M059J (cell line): ENCODE measurements at regions not wholly inside any gene's neighbourhood (a gene's known extent, or its start where the extent isn't known, plus 50 kb on each side); places are given as distances from the start of the nearest gene placed in this dataset.
"Not testable (repeated sequence)": the region's sequence is repeated elsewhere in the genome, so short reads cannot be mapped to it uniquely, and the experiment has no call there.

ENCODE experiments used
- DNase-seq: peaks from one replicate; pipeline ENCODE4 v3.0.0-alpha.2; 2012; ENCODE audit warnings: low read depth

DNA sequence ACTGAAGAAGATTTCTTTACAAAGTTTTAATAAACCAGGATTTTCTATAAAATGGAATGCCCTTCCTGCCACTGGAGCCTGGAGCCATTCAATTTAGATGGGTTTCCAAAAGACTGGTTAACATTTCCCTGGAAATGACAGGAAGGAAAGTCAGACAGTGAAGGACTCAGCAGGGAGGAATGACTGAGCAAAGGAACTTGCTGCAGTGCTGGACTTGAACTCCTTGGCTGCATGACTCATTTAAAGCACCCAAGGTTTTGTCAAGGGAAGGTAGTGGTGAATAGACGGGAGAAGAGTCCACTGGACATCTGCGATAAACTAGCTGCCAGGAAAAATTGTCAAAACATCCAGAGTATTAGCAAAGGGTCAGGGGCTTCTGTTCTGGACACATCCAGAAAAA lies 163.8 kb upstream of the SLC28A3 start:
- no peak for DNase-seq

DNA sequence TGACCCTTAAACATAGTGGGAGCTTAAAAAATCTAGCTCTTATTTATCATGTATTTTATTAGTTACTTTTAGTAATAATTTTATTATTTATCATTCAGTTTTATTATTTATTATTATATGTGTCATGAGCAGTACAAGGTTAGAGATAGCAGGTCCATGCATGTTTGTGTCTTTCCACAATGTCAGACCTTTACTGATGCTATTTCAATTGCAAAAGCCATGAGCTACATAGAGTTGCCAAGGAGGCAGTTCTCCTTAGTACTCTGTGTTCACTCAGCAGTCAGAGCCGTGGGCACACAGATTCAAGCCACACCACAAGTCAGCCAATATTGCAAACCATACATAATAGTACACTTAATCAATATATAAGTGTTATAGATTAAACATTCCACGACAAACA lies 157.9 kb upstream of the NTRK2 start:
- no peak for DNase-seq

DNA sequence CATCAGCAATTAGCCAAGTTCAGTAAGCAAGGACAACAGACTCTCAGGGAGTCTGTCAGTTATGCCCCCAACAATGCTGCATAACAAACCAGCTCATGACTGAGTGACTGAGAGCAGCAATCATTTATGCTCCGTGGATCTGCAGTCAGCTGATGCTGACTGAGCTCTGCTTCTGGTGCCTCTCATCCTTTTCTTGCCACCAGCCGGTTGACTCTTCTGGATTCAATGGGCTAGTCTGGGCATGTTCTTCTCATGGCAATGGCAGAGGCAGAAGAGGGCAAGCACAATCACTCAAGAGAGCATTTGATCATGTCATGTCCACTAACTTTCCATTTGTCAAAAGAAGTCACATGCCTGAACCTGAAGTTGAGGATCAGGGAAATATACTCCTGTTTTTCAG lies 157.0 kb upstream of the NTRK2 start:
- DNase-seq, result no peak

DNA sequence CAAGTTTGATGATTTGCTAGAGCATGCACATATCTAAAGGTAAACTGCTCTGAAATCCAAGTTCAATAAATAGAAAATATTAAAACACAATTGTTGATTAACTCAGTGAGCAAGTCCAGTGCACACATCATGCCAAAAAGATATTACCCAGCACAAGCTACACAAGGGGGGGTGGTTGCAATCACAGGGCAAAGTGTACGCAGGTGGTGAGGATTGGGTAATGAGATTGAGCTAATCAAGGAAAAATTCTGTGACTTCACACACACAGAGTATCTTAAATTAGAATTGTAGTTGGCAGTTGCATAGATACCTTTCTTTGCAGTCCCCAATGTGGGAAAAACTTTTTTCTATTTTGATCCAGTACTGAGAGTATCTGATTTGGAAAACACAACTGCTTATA lies 156.1 kb upstream of the NTRK2 start:
- no peak for DNase-seq

DNA sequence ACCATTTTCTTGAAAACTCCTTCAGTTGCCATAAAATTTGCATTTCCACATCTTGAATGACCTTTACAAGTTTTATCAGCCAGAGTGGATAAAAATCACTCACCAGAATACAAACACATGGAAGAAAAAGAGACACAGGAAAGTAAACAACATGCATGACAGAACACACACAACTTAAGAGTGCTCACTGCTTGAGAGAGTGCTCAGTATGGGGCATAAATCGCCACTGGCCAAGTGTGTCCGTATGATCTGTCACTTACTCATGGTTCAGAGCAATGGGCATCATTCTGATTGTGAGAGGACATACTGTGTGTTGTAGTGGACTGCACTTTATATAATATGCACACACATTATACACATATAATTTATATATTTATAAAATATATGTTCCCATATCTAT lies 155.6 kb upstream of the NTRK2 start:
- DNase-seq, result no peak

DNA sequence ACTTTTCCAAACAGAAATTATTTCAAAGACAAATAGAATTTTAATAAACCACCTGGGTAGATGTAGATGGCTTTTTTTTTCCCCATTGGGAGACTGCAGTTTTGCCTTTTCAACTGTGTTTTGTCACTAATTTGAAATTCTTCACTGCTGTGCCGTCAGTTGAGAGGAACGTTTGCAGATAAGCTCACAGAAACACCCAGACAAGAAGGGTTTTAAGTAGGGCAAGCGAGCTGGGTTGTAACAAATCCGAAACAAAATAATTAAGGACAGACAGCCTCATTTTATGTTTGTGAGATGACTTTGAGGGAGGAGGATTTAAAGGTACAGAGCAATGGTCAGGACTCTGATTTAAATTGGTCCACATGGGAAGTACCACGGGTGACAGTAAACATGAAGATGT lies 155.1 kb upstream of the NTRK2 start:
- no peak for DNase-seq

DNA sequence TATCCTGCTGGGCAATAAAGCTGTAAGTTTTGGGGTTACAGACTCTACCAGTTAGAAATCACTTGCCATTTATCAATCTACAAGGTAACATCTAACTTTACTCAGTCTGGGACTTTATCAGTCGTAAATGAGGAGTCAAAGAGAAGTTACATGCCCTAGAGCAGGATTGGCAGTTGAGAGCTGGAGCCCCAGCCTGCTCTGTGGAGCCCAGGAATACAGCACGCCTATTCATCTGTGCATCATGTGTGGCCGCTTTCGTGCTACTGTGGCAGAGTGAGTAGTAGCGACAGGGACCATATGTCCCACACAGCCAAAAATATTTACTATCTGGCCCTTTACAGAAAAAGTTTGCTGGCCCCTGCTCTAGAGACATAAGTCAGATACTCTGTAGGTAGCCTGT lies 152.5 kb upstream of the NTRK2 start:
- DNase-seq, result no peak

DNA sequence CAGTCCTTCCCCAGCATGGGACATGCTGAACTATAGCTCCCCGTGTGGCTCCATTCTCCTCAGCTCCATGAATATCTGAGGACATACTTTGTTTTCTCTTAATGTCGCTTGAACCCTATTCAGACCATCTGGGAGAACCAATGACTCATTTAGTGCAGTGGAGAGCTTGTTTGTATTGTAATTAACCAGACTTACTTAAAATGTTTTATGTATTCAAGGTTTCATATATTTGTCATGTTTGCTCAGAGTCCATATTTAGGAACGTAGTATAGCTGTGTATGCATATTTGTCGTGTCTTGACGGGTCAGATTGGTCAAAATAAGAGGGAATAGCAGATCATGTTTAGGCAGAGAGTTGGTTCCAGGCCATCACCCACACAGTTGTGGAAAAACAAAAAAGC lies 150.1 kb upstream of the NTRK2 start:
- DNase-seq, result no peak

DNA sequence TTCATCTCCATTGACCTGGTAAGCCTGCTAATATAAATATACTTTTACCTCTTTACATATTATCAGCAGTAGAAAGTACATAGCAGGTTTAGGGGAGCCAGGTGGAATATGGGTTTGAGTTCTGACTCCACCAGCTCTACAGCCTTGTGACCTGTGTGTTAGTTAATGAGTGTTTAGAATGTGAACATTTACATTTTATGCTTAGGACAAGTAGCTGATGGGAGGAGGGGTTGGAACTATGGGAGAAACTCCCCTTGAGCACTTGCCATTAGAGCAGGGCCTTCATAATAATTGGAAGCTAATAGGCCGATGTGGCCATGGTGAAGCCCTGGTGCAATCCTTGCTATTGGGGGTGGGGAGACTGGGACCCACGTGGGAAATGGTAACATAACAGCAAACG lies 148.3 kb upstream of the NTRK2 start:
- DNase-seq, result no peak

DNA sequence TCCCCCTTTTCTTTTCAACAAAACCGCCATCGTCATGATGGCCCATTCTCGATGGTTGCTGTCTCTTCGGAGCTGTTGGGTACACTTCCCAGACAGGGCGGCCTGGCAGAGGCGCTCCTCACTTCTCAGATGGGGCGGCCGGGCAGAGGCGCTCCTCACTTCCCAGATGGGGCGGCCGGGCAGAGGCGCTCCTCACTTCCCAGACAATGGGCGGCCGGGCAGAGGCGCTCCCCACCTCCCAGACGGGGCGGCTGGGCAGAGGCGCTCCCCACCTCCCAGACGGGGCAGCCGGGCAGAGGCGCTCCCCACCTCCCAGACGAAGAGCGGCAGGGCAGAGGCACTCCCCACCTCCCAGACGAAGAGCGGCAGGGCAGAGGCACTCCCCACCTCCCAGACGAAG lies 143.3 kb upstream of the NTRK2 start:
- DNase-seq, result not testable (repeated sequence)

DNA sequence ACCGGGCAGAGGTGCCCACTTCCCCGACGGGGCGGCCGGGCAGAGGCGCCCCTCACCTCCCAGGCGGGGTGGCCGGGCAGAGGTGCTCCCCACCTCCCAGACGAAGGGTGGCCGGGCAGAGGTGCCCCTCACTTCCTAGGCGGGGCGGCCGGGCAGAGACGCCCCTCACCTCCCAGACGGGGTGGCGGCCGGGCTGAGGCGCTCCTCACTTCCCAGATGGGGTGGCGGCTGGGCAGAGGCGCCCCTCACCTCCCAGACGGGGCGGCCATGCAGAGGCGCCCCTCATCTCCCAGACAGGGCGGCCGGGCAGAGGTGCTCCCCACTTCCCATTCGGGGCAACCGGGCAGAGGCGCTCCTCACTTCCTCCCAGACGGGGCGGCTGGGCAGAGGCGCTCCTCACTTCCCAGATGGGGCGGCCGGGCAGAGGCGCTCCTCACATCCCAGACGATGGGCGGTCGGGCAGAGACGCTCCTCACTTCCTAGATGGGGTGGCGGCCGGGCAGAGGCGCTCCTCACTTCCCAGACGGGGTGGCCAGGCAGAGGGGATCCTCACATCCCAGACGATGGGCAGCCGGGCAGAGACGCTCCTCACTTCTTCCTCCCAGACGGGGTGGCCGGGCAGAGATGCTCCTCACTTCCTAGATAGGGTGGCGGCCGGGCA lies 142.3 kb upstream of the NTRK2 start:
- not testable (repeated sequence) for DNase-seq

DNA sequence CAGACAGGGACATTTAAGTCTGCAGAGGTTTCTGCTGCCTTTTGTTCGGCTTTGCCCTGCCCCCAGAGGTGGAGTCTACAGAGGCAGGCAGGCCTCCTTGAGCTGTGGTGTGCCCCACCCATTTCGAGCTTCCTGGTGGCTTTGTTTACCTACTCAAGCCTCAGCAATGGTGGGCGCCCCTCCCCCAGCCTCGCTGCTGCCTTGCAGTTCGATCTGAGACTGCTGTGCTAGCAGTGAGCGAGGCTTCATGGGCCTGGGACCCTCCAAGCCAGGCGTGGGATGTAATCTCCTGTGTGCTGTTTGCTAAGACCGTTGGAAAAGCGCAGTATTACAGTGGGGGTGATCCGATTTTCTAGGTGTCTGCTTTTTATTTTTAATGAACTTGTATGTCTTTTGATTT lies 133.6 kb upstream of the NTRK2 start:
- DNase-seq, result not testable (repeated sequence)

DNA sequence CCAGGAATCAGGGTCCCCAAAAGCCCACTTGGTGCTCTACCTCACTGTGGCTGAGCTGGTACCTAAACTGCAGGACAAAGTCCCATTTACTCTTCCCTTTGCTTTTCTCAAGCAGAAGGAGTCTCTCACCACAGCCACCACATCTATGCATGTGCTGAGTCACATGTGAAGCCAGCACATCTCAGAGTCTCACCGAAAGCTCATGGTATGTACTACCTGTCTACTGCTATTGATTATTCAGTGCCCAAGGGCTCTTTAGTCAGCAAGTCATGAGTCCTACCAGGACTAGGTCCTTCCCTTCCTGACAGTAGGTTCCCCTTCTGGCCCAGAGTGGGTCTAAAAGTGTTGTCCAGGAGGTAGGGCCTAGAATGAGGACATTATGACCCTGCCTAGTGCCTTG lies 130.7 kb upstream of the NTRK2 start:
- no peak for DNase-seq

DNA sequence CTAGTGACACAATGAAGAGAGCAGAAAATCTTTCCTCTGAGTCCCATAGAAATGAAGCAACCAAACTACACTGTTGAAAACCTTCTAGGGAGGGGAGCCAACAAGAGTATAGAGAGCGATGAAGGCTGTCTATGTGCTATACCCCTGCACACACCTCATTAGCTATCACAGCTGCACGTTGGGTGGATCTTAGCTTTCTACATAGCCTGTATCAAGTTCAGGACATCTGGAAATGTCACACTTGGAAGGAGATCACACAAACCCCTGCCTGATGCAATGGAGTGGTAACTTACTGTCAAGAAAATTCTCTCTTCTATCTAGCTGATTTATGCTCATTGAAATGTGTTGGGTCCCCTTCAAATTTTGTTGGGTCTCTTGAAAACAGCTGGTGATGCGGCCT lies 127.0 kb upstream of the NTRK2 start:
- DNase-seq, result no peak

DNA sequence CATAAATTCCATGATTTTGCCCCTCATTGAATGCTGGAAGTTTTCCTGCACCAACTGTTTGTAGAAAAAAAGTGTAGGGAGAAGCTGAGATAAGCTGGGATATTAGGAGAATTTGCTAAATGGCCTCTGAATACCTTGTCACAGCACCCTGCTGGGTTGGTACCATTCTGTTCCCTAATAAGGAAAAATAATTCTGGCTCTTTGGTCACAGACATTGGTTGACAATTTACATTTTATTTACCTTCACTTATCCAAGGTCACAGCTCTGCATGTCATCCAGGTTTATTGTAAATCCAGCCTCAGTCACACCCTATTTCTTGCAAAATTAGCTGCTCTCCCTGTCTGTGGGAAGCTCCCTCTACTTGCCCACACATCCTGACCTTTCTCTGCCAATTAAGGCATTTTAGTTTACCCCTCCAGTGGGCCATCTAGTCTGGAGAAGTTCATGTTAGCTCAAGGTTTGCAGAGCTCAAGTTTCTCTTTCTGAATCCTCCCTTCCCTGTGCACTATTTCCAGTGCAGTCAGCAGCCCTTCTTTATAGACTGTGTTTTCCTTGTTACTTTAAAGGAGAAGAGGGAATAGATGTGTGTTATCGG lies 115.4 kb upstream of the NTRK2 start:
- DNase-seq, result no peak

DNA sequence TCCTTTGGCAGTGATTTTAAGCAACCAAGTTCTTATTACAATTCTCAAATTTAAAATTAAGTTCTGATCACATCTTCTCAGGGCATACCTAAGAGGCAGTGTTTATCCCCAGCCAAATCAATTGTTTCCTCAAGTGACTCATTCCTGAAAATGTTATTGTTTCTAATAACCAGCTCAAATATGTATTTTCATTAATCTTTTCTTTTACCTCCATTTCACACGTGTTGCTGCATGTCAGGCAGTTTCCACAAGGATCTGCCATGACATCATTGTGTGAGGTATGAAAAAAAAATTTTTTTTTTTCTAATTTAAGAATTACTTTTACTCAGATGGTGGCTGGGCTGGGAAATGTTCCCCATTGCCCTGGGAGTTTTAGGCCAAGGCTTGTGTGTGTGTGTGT lies 113.0 kb upstream of the NTRK2 start:
- DNase-seq, result no peak

DNA sequence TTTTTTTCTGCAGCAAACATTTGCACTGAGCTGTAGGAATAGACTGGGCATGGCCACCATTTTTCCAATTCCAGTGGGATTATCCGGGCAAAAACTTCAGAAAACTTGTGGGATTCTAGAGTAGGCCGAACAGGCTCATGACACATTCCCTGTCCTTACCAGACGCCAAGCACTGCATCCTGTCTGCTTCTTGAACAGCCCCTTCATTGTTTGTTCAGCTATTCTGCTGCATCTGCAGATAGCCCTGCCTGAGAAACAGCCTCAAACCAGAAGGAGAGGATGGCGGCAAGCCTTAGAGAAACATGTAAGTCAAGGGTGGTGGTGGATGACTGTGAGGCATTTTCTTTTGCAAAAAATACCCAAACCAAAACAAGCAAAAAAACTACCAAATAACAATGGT lies 111.8 kb upstream of the NTRK2 start:
- DNase-seq, result no peak

DNA sequence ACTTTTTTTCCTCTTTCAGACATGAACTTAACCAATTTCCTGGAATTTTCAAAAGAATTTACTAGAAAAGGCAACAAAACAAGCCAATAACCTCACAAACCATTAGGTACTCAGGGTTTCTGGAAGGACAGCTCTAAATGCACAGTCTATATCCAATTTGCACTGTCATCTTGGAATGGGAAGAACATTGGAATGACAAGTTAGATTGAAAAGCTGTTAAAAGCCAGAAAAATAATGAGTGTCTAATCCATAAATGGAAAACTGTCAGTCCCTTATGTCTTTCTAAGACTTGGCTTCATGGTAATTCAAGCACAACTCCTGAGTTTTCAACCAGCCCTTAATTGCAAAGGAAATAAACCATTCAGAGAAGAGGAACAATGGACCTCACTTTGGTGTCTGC lies 105.8 kb upstream of the NTRK2 start:
- no peak for DNase-seq

DNA sequence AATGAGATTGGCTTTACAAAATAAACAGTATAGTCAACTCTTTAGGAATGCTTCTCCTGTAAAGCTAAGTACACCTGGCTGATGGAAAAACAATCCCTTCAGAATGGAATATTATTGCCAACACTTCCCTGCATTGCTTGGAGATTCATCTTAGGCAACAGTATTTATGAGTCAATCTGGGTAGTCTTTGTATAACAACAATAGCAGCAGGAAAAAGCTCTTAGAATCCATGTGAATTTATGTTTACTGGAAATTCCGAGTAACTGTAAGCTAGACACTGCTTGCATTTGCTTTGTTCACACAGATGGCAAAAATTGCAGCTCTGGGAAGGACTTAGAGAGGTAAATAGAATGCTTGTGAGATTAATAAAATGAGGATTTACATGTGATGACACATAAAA lies 101.7 kb upstream of the NTRK2 start:
- no peak for DNase-seq

DNA sequence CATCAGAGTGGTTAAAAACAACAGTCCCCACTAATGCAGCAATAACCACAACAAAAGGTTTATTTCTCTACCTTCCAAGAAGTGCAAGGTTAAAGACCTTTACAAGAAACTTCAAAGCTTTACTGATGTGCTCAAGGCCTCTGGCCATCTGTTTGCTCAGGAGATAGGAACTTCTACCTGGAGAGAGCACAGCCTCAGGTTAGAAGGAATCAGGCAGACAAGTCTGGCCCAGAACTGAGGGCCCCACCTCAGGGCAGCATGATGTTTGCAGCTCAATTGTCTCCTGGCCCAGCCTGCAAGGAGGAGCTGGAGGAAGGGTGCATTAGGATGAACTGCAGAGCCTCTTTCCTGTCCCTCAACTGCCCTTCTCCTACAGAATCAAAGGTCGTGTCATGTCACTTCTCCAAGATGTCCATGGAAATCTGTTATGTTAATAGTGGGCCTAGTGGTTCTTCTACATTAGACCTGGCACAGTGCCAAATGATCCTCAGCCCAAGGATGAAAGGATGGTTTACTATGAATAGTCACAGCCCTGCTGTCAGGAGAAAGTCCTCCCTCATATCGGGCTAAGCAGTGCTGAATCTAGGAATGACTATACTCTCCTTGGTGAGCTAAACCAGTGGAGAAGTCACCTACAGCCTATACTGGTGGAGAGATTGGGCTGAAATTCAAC lies 98.9 kb upstream of the NTRK2 start:
- DNase-seq, result no peak

DNA sequence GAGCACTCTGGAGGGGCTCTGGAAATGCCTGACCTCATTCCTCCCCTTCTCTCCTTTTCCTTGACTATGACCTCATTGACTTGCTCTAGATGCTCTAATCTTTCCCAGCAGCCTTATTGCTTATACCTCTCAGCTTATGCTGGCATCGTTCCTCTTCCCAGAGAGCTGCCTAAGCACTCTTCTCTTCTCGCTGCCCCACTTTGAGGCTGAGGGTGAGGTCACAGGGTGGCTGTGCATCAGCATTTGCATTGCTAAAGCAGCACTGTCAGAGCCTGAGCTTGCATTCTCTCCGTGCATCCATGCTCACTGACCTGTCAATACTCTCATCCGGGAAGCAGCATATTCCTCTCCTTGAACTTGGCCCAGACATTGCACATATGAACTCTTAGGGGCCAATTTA lies 96.4 kb upstream of the NTRK2 start:
- no peak for DNase-seq

DNA sequence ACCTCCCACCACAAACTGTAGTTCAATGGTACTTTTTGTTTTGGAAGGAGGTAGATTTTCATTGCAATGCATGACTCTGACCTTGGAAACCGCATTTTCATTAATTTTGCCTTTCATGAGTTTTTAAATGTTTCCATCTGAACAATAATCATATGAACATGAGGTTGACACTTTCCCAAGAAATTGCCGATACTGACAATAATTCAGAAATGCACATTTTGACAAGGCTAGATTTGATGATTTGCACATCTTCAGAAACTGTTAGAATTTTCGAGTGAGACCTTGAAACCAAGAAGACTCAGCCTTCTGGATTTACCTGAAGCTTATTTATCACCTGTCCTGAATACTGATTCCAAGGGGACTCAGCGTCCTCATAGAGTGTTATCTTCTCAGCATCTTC lies 93.8 kb upstream of the NTRK2 start:
- DNase-seq, result no peak

DNA sequence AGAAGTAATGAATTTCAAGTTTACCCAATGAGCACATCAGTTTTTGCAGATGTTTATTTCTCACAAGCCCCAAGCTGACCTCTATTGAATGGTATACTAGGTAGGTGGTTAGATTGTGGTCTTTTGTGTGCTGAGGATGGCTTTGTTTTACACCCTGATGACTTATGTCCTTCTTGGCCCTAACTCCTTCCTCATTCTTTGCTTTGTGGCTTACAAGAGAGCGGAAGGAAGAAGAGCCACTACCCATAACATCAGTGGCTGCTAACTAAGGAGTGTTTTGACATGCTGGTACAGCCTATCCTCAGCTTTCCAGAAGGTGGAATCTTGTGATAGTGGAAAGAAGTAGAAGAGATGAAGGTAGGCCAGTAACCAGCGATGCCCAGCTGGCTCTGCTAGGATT lies 85.7 kb upstream of the NTRK2 start:
- DNase-seq, result peak; percentile 2

DNA sequence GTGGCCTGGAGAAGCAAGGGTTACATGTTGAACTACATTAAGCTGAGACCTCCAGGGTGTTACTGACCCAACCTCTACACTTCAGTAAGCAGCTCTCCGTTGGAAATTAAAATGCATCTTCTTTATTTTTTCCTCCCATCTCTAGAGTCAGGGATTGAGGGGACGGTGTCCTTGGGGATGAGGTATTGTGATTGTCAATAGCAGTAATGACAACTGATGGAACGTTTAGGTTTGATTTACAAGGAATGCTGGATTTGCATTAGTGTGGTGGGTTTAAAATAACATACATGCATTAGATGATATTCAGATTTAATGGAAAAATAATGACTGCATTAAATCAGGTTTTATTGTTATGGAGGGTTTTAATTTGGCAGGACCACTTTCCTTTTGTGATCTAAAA lies 82.9 kb upstream of the NTRK2 start:
- no peak for DNase-seq
